Left ventricle myocardium superior (tissue), 1 donor: ENCODE measurements at regions not wholly inside any gene's neighbourhood (a gene's known extent, or its start where the extent isn't known, plus 50 kb on each side); places are given as distances from the start of the nearest gene placed in this dataset.

ENCODE experiments used
- ATAC-seq: fragments of 200-7000 bp; cut with Tn5 transposase; one replicate; pipeline ENCODE4 v1.9.1; 2020; ENCODE audit warnings: mild to moderate bottlenecking, moderate library complexity
- DNase-seq: peaks from one replicate; pipeline ENCODE4 v3.0.0-alpha.2; 2020
- intact Hi-C: fragments of 100-400 bp; cut with micrococcal nuclease; formaldehyde crosslinking; loops from one replicate; pipeline ENCODE4 v1.11.0; 2022
- donor health status: DM: no; HTN: yes; CAD: no; lungs with severe emphysema.

DNA sequence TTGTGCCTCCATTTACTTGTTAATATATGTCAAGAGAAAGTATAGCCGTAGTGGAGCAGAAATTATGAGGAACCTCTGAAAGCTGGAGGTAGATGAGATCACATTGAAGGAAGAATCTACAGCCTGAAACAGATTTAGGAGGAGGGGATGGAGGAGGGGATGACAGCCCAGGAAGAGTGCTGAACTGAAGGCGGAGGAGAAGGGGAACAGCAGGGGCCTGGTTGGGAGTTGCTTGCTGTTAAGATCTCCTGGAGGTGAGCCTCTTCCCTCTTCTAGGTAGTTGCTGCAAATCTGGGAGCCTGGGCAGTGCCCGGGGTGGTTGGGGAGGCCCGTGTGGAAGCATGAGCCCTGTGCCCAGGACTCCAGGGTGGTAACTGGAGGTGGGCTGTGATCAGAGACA, 111.8 kb upstream of the SEMA6A start:
- ATAC-seq = no peak

DNA sequence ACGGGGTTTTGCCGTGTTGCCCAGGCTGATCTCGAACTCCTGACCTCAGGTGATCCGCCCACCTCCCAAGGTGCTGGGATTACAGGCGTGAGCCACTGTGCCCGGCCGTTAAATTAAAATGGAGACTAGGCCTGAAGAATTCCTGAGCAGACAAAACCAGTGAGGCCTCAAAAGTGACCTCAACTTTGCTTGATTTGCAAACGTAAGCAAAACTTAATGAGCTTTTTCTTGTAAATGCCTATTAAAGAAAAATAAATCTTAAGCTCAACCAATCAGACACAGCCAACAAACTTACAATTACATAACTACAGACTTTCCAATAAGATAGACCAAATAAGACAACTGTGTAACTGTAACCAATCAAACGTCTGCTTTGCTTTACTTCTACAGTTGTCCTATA, 111.3 kb upstream of the SEMA6A start:
- ATAC-seq = no peak
- intact Hi-C loops = no loop called here

More for the DNA sequence above, 111.8 kb upstream of the SEMA6A start:
- intact Hi-C loops = no loop called here
- DNase-seq = no peak

DNA sequence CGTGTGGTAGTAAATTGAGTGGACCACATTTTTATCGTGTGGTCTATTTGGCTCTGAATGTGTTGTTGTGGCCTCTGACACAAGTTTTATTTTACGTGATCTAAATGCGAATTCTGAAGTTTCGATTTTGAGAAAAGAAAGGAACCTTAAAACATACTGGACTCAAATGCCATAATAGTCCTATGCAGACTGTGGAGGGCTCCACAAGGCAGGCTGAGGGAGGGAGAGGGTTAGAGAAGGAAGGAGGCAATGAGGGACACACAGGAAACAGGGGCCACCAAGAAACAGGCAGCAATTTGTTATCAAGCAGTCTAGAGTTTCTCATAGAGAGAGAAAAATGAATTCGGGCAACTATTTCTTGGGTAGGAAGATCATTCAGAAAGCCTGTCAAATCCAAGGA, 110.4 kb upstream of the SEMA6A start:
- ATAC-seq (no peak), DNase-seq (no peak)
- intact Hi-C loops = no loop called here

More for the DNA sequence above, 111.3 kb upstream of the SEMA6A start:
- DNase-seq = no peak

DNA sequence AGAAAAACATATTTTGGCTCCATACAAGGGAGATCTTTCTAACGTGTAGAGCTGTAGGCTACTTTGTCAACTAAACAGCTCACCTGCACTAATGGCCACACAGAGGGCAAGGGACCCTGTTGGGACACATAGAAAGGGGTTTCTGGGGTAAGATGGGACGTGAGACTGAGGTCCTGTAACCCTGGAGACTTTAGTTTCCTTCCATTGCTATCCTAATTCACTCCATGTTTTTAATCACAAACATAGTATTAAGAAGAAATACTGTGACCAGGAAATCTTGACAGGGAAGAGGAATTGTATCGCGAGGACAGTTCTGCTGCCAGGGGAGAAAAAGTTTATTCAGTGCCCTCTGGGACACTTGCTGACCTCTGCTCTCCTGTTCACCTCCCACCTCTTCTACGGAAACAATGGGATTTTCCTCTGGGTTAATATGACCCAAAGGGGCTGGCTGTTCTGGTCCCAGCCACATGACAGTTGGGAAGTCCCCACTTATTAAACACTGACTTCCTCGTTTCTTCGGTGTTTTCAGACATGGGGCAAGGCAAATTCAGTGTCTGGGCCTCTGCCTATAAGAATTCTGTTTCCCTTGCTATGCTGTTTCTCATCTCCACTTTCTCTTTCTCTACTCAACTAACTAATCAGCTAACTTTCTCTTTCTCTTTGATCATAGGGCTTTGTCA, 106.9 kb upstream of the SEMA6A start:
- DNase-seq (no peak), ATAC-seq (no peak)
- intact Hi-C loops = no loop called here

DNA sequence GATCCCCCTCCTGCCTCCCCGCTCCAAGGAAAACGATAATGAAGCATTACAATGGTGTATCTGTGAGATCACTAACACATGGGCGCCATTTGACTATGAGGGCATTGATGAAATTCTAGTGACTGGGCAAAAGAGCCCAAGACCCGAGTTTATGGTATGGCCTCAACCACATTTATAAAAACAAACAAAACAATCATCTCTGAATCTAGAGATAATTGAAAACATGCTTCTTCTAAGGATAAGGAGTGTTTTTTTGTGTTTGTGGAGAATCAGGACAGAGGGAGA, 100.9 kb upstream of the SEMA6A start:
- ATAC-seq = no peak
- no peak for DNase-seq
- intact Hi-C loops = no loop called here

DNA sequence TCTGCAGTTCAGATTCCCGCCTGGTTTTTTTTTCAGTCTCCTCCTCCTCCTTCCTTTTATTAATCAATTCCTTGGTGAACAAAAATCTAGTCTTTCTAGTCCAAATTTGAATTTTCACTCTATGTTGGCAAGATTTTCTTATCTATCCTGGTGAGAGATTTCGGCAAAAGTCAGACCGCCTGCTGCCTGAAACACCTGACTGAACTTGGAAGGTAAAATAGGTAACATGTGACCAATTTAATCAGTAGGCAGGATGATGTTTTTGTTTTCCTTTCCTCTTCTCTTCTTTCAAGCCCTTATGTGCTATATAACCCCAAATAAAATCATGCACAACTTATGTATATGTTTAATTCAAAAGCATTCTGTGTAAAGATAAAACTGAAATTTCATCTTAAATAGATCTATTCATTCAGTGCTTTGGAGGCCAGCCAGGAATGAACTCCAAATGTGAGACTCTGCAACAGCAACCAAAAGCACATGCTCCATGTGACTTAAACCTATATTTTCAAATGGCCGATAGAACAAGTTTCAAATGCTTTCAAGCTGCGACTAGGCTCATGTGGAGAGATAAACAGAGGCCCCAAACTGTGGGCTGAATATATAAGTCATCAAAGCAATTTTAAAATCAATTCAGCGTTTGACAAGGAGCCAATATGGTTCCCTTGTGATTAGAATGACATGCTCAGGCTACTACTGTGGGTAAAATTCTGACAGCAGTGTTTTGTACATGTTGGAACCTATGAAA, 100.4 kb upstream of the SEMA6A start:
- DNase-seq = no peak
- no peak for ATAC-seq
- intact Hi-C loops = no loop called here

DNA sequence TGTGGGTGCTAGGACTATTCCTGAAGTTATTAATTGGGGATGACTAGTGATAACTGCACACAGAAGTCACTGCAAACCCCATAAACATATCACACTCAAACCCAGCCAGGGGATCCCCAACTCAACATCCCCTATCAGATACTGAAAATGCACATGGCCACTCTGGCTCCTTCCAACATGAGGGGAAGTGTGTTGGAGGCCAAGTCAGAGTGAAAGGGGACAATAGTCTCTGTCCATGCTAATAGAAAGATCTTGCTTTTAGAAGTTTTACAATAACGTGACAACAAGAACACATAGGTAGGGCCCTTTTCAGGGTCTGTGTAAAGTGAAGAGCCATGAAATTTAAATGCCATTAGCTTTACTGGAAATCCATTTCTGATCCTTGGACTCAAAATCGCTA, 98.8 kb upstream of the SEMA6A start:
- intact Hi-C loops = no loop called here
- DNase-seq (no peak), ATAC-seq (no peak)

DNA sequence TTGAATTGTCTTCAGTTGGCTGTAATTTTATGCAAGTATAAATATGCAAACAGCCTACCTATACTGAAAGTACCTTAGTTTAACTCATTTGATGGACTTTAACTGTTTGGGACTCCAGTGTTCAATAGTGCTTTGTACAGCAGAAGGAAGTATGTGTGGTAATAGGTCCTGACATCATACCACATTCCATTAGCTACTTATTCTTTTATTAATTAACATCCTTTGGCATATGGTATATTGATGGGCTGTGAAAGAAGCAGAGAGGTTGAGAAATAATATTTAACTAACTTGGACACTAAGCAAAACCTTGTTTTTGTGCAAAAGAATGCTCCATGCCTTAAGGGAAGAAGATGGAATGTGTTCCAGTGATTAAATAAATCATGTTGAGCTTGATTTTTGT, 97.6 kb upstream of the SEMA6A start:
- DNase-seq (no peak), ATAC-seq (no peak)
- intact Hi-C loops = no loop called here

DNA sequence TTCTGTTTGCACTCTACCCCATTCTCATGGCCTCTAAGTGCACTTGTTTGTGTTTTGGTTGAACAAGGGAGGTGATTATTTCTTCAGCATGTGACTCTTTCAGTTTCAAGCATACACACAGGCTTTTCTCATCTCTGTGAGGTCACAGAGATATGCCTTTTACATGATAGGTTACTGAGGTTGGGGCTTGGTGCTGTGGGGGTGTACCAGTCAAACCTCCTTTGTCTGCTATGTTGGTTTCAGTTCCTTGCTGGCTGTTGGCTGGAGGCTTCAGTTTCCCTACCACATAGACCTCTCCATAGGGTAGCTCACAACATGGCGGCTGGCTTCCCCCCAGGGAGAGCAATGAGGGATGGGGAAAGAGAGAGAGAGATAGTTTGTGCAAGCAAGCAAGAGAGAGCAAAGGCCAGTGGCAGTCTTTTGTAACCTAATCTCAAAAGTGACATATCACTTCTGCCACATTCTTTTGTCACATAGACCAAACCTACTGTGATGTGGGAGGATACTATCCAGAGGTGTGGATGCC, 96.7 kb upstream of the SEMA6A start:
- DNase-seq = no peak
- ATAC-seq = no peak
- intact Hi-C loops = no loop called here

DNA sequence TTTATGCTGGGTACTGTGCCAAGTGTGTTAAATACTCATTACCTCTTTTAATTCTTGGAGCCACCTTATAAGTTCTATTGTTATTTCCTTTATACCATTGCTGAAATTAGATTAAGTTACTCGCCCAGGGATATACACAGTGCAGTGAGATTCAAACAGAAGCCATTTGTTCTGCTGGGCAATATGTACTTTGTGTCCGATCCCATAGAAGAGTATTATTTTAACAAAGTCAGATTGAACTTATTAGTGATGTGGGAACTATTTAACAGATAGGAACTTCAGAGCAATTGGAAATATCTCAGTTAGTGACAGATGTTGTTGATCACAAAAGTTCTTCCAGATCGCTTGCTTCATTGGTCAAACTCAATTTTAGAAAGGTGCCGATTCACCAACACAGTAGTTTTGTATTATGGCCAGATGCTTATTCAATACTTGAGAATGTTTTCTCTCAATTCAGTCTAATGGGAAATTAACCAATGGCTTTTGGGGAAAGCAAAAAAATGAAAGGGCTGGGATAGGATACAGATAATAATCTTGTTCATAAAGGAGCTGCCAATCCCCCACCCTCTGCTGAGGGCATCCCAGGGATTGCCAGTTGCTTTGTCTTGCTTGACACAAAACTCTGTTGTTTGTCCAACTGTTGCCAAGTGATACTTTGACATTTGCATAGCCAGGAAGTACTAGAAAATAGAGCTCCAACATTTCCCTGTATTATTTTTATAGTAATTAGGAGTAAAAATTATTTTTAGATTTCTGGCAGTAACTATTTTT, 94.8 kb upstream of the SEMA6A start:
- intact Hi-C loops = no loop called here
- no peak for ATAC-seq
- no peak for DNase-seq

DNA sequence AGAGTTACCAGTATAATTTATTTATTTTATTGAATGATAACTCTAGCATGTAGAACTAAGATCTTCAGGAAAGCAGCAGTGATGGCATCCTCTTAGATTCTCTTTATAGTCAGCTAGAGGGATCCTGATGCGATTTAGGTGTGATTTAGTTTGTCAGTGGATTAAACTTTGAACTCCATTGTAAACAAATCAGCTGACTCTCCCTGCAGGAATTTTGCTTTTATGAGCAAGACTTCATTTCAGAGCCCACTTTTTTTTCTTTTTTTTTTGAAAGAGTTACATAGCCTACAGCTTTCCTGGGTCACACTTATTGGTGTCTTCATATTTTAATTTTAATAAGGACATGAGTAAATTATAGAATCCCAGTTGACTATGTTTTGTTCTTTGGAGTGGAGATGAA, 93.8 kb upstream of the SEMA6A start:
- ATAC-seq = no peak
- intact Hi-C loops = no loop called here
- no peak for DNase-seq

DNA sequence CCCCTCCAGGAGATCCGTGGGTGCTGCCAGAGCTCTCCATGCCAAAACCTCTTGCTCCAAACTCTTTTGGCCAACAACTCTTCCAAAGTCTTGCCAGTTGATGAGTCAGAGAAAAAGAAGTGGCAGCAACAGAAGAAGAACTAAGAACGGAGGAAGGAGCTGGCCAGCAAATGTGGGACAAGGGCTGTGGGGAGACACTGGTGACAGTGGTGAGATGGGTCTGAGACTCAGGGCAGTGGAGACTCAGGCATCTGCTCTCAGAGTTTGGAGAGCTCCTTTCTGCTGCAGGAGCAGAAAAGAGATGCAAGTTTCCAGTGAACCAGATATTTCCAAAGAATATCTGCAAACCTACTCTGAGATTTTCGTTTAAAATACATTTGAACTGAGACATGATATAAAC, 92.3 kb upstream of the SEMA6A start:
- ATAC-seq (no peak), DNase-seq (no peak)
- intact Hi-C loops = no loop called here

DNA sequence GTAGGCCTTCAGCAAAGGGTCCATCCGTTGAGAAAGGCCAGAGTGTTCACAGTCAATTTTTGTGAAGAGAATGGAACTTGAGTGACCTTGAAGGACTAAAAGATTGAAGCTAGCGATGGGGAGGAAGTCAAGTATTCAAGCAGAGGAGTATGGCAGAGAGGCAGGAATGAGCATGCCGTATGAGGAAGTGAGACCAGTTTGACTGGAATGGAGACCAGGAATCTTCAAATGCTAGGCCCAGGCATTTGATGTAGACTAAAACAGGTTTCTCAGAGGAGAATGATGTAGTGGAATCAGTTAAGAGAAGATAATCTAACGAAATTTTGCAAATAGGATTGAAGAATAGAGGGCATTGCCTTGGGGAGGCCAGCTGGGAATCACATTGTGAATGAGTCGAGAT, 90.4 kb upstream of the SEMA6A start:
- ATAC-seq (no peak), DNase-seq (no peak)
- intact Hi-C loops = no loop called here

DNA sequence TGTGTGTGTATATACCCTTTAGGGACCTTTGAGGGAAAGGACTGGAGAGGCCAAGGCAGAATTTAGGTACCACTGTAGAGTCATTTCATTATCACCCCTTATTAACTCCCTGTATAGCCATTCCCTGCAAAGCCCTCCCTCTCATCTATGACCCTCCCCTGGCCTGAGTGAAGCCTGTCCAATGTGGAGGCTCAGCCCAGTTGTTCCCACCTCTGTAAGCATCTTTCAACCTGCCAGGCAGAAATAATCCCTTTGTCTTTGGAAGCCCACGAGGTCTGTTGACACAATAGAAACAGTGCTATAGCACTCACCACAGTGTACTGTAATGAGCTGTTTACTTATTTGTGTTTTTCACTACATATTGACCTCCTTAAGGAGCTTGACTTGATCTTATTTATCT, 88.5 kb upstream of the SEMA6A start:
- intact Hi-C loops = no loop called here
- DNase-seq (no peak), ATAC-seq (no peak)

DNA sequence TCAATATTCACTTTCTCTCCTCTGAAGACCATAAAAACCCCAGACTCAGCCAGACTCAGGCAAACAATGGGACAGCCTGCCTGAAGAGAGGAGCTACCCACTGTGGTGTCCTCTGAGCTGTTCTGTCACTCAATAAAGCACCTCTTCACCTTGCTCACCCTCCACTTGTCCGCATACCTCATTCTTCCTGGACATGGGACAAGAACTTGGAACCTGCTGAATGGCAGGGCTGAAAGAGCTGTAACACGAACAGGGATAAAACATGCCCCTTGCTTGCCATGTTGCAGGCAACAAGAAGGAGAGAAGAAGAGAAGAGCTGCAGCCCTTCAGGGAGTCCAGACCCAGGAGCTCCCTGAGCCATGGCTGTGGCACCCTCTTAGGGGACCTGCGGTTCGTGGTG, 86.8 kb upstream of the SEMA6A start:
- intact Hi-C loops = no loop called here
- DNase-seq (no peak), ATAC-seq (no peak)

DNA sequence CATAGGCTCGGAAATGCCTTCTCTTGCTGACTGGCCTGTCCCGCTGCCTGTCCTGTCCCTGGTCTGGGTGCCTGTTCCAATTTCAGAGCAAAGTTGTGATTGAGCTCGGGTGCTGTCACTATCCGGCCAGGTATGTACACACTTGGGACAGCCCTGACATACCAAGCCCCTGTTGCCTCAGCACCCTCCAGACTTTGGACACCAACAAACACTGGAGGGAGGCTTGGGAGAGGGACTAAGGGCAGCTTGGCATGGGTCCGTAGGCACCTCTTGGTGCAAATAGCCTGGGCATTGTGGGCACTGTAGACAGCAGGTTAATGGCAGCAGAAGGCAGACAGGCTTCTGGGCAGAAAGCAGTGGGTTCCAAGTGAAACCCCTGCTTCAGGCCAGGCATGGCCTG, 86.3 kb upstream of the SEMA6A start:
- DNase-seq (no peak), ATAC-seq (no peak)
- intact Hi-C loops = no loop called here

DNA sequence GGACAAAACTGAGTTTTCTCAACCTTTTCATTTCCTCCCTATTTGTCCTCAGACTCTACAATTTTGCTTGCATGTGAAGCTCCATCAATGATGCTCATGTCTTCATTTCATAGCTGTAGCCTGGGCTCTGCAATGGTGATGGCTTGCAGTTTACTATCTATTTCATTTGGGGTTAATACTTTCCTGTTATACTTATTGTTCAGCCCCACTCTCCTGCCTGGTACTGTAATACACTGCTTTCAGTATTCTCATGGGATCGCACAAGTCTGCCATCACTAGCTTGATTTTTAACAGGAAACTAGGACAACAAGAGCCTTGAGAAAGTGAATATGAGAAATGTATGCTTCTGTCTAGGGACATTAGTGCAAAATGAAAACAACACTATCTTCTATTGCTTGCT, 84.2 kb upstream of the SEMA6A start:
- ATAC-seq = no peak
- intact Hi-C loops = no loop called here
- no peak for DNase-seq

DNA sequence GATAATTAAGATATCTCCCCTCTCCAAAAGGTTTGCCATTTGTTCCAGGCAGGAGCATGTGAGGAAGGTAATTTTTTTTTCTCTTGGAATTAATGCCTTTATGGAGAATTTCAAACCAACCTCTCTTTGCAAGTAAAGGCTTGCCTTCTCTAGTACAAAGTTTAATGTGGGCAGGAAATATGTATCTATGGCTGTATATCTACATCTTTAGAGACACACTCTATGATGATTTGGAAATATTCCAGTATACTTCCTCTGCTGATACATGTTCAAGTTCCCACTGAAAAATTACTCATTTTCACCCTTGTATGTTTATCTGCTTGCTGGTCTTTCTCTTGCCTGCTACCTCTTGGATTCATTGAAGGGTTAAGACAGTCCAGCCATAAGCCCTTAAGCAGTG, 83.5 kb upstream of the SEMA6A start:
- ATAC-seq (no peak), DNase-seq (no peak)
- intact Hi-C loops = no loop called here

DNA sequence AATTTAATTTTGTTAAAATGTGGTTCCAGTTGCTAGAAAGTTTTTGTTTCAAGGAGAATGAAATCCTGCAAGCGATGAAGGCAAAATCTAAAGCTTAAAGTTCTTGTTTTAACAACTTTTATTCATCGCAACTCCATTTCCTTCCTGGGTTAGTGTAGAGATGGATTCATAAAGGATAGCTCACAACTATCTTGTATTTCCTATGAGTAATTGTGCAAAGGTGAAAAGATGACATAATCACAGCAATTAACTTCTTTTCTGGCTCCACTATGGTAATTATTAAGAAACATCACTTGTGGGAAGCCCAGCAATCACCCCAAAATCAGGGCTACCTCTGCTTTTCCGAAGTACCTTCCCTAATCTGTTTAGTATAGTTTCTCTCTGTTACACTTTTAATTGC, 80.8 kb upstream of the SEMA6A start:
- no peak for DNase-seq
- no peak for ATAC-seq
- intact Hi-C loops = no loop called here

DNA sequence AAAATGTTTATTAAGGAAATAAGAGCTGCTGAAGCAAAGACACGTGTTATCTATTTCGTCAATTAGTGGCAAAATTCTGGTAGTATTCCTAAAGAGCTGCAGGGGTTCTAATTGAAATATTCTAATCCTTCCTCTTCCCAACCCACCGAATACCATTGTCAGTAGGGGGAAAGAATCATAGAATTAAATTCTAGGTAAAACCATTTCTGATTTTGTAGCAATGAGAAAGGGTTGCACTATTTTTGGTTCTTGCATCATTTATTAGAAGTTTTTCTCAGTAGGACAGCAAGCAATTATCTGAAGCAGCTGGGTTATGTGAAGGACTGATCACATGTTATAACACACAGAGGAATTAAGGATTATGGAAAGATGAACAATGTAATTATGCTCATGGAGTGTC, 80.3 kb upstream of the SEMA6A start:
- DNase-seq (no peak), ATAC-seq (no peak)
- intact Hi-C loops = no loop called here

DNA sequence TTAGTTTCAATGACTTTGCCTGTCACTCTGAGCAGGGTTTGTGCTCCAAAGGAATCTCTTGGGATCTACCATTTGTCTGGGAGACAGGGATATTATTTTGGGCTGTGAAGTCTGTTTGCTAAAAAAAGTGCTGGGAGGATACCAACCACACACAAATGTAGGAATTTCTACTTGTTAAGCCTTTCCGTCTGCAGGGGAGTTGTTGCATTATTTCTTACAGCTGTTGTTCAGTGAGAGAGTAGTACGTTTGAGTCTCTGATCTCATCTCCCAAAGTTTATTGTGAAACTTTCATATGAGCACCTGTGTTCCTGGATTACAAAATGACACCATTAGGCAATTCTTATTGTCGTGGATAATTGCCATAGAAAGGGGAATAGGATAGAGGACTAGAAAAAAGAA, 78.3 kb upstream of the SEMA6A start:
- ATAC-seq = peak; percentile 82
- intact Hi-C loops = no loop called here
- no peak for DNase-seq
